Muscle of back (tissue), 3 donors: ENCODE measurements at regions not wholly inside any gene's neighbourhood (a gene's known extent, or its start where the extent isn't known, plus 50 kb on each side); places are given as distances from the start of the nearest gene placed in this dataset.

ENCODE experiments used
- DNase-seq, 3 donors: peaks; one replicate each; pipeline versions ENCODE4 v3.0.0 to v3.0.0-alpha.2; 2013

DNA sequence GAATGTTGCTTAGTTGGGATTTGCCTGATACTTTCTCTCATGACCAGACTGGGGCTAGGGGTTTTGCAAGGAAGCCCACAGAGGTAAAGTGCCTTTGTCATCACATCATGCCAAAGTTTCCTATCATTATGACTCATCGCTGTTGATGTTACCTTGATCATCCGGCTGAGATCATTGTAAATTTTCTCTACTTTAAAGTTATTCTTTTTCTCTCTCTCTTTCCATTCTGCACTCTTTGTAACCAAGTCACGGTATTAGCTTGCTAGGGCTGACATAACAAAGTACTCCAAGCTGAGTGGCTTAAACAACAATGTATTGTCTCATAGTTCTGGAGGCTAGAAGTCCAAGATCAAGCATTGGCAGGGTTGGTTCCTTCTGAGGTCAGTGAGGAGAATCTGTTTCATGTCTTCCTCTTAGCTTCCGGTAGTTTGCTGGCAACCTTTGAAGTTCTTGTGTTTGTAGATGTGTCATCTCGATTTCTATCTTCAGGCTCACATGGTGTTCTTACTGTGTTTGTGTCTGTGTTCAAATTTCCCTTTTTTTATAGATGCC, 113.0 kb downstream of the DTHD1 start:
- no peak for DNase-seq

DNA sequence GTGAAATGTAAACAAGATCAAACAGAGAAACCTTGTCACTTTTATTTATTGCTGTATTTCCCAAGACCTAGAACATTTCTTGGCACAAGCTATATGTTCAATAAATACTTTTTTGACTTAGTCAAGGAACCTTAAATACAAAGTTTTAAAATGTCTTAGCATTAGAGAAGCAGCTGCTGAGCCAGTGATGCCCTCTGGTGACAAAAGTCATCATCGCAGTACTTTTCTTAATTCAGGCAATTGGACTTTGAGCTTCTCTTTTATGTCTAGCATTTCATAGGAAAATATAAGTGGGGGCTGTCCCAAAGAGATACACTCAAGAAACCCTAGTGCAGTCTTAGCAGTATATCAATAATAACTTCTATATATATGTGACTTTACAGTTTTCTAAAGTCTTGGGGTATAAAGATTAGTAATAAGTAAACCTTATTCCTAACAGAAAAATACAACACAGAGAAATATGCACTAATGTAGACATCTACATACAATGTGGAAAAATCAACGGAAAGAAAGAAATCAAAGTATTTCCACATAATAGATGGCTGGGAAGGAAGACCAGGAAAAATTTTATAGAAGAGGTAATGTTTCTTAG, 118.4 kb downstream of the DTHD1 start:
- DNase-seq, result peak in 2 of 3 donors; percentile 18 to 30

DNA sequence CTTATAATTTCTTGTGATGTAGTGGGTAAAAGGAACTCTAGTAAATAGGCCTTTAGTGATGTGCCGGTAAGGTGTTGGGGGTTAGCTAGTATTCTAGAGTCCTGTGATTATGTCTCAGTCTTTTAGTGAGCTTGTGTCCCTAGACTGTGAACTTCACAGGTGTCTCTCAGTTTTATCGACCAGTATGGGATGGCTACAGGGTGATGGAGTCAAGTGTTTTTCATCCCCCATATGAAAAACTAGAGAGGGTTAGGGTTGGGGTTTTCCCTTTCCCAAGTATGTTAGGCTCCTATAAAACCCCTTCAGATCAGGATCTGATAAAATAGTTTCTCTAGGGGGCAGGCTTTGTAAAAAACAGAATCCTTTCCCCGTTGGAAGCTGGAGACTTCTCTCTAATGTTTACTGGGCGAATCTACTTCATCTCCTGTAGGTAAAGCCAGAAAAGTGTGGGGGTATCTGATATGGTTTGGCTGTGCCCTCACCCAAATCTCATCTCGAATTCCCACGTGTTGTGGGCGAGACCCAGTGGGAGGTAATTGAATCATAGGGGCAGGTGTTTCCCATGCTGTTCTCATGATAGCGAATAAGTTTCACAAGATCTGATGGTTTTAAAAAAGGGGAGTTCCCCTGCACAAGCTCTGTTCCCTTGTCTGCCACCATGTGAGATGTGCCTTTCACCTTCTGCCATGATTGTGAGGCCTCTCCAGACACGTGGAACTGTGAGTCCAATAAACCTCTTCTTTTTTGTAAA, 120.8 kb downstream of the DTHD1 start:
- no peak for DNase-seq

DNA sequence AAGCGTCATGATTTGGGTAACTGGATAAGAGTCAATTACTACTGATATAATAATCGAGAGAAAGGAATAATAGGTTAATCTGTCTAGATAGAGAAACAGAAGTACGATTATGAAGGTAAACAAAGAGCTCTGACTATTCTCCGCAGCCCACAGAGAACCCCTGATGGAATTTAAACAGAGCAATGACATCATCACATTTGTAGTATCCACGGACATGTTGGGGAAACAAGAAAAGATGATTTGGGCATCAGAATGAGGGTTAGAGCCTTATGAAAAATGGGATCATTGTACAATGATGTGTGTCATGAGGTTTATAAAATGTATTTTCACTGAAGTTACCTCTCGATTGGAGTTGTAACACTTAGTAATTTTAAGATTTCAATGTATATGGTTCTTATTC, 129.9 kb downstream of the DTHD1 start:
- DNase-seq, result no peak

DNA sequence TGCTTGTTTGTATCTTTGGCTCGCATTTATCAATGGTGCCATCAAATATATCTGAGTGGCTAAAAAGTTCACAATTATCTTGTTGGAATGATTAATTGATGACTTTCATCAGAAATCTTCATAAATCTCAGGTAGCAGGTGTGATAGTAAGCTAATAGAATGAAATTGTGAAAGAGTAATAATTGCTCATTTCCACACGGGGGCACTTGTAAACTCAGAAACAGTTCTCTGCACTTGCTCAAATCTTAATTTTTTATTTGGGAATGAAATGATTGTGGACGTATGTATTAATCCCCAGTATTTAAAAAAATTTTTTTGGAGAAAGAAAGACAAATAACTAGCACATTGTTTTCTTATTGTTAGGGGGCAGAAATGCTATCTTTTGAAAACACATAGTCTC, 132.8 kb downstream of the DTHD1 start:
- no peak for DNase-seq

DNA sequence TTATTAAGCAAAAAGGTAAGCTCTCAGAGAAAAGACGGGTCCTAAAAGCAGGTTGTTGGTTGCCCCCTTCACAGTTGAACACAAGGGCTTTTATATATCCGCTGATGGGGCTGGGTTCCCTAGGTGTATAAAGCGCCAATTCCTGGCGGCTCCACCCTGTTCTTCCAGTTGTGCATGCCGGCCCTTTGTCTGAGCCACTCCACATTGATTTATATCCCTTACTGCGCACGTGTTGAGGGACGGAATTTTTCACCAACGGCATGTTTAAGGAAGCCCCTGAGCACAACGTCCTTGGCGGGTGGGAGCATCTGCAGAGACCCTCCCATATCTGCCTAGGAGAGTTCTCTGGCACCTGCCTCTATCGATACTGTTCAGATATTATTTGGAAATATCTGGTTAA, 135.7 kb downstream of the DTHD1 start:
- no peak for DNase-seq

DNA sequence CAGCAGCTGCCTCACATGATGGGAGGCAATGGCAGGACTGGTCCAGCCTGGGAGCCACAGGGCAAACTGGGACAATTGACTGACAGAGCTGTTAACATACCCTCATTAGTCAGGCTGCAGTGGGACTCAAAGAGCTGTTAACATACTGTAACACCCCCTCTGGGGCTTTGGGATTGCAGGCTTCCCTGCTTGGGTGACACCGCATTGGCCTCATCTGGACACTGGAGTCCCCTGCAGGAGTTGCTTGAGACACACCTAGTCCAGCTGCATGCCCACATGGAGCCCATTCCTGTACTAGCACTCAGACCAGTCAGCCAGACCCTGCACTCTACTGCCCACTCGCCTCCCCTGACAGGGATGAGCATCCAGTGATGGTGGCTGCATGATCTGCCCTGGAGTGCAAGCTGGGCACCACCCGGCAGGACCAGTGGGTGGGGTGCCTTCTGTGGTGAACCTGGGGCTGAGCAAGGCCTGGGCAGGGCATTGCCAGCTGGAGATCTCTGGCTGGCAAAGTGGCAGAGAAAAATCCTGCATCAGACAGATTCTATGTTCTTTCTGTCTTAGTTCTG, 138.8 kb downstream of the DTHD1 start:
- no peak for DNase-seq

DNA sequence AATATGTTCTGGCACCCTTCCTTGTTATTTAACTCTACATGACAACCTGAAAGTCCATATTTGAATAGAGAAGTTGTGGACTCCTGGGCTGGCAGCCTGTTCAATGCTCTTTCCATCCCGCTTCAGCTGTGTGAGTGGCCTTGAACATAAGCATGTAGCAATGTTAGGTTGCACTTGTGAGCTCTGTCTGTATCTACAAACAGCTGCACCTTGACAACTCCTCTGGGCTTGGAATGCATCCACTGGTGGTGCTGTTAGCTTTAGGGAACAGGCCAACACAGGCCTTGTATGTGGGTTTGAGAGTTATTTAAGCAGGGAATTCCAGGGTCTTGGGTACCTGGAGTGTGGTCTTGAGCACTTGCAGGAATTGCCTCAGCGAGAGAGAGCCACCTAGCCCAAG, 141.2 kb downstream of the DTHD1 start:
- DNase-seq, result no peak

DNA sequence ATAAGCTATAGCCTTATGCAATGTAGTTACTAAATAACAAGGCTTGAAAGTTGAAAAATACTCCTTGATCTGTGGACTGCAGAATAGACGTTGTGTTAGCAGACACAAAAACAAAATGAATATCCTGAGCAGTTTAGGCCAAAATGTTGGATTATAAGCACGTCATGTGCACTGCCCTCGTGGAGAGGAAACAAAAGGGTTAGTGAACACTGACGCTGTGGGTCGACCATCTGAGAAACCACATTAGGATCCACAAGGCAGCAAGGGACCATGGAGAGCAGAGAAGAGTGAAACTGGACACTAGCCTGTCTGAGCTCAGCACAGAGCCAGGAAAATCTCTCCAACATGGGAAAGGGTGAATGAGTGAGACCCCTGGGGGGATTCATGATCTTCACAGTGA, 145.3 kb downstream of the DTHD1 start:
- no peak for DNase-seq

DNA sequence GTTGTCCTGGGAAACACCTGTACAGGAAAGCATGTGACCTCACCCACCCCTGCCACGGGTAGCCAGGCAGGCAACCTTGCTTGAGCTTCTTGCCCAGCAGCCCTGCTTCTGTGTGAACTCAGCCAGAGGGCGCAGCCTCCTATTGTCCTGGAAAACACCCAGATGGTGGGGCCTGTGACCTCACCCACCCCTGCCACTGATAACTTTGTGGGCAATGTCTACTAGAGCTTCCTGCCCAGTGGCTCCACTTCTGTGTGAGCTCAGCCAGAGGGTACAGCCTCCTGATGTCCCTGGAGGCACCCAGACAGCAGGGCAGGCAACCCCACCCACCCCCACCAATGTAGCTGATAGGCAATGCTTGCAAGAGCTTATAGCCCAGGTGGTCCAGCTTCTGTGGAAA, 146.3 kb downstream of the DTHD1 start:
- no peak for DNase-seq

DNA sequence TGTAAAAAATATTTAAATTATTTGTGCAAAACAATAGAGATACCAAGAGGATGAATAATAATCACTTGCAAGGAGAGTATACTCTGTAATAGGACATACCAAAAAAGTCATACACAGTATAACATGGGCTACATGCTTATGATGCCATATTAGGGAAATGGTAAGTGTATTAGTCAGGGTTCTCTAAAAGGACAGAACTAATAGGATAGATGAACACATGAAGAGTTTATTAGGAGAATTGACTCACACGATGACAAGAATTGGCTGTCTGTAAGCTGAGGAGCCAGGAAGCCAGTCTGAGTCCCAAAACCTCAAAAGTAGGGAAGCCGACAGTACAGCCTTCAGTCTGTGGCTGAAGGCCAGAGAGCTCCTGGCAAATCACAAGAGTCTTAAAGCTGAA, 151.2 kb downstream of the DTHD1 start:
- peak in 1 of 3 donors; percentile 13 for DNase-seq

DNA sequence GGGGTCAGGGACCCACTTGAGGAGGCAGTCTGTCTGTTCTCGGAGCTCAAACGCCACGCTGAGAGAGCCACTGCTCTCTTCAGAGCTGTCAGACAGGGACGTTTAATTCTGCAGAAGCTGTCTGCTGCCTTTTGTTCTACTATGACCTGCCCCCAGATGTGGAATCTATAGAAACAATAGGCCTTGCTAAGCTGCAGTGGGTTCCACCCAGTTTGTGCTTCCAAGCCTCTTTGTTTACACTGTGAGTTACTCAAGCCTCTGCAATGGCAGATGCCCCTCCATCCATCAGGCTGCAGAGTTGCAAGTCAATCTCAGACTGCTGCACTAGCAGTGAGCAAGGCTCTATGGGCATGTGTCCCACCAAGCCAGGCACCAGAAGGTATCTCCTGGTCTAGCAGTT, 158.1 kb downstream of the DTHD1 start:
- no peak for DNase-seq

DNA sequence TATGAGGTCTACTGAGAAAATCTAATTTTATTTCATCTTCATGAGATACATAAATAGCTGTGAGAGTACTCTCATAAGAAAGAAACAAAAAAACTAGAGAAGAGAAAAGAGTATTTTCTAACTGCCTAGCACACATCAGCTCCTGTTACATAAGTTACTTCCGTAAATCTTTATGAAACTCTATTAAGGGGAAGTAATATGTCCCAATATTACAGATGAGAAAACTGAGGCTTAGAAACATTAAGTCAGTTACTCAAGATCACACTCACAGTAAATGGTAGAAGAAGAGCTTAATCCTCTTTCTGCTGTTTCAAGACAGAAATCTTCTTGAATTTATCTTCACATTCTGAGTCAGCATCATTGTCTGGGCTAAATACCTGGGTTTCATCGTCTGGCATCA, 164.1 kb downstream of the DTHD1 start:
- DNase-seq, result no peak

DNA sequence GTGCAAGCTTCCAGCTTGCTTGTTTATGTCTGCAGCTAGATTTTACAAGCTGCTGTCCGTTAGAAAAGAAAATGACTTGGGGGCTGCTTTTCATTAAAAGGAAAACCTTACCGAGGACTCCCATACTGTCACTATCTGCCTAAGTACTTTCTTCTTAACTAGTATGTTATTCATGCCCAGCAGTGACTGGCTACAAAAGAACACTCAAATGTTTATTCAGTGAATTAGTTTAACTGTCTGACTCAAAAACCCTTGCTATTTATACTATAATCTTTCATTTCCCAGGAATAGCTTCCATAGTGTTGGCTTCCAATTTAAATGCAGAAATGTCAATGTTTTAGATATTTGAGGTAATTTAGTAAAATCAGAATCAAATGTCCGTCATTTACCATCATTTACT, 164.9 kb downstream of the DTHD1 start:
- DNase-seq, result no peak

DNA sequence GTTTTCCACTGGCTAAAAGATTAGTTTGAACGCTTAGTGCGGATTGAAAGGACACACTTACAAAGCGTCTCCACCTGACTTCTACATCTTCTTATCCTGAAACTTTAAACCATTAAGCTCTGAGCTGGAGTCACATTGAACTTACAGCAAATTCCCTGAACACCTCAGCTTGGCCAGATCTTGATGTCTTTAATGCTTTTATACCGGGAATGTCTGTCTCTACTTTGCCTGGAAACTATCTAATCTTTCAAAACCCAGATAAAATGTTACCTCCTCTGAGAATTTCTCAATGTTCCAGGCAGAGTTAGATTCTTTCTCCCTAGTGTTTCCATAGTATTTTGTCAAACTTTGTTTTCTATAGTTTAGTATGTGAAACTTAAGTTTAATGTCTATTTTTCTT, 179.9 kb downstream of the DTHD1 start:
- DNase-seq, result no peak

DNA sequence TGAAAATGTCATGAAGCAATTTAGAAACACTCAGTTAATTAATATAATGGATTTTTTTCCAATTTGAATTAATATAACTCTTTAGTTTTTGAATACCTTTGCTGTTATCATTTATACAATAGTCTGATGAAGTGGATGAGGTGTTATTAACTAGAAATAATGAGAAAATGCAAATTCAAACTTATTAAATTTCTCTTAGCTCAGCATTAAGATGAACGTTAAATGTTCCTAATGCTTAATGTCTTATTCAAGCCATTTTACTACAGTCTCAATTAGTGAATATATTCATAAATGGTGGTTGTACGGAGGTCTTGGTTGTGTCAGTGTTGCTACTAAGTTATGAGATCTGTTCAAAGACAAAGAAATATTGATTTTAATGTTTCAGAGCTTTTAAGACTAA, 186.3 kb downstream of the DTHD1 start:
- DNase-seq, result no peak

DNA sequence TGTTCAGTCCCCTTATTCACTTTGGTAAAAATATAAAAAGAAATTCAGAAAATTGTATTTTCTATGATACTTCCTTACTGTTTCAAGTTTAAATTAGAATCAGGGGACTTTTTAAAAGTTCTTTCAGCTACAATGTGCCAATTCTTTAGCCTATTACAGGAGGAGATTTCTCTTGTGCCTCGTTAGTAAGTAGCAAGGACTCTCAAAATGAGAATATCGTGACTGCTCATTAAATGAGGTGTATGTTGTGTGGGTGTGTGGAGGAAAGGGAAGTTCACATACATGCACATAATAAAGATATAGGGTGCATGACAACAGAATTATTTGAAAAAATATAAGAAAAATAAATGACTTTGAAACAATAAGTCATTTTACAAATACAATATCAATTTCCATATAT, 190.5 kb downstream of the DTHD1 start:
- no peak for DNase-seq

DNA sequence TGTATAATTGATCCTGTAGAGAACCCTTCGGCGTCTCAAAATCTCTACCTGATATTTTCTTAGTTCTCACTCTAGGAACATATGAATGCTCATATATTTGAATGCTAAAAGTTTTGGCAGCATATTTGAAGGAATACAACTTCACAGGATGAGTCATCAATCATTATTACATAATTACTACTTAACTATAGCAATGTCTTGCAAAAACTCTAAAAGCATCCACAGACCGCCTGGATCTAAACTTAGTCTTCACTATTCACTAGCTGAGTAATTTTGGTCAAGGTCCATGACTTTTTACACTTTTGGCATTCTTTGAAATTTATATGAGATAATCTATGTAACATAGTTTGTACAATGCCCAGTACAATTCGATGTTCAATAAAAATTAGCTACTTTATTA, 194.7 kb downstream of the DTHD1 start:
- DNase-seq, result no peak

DNA sequence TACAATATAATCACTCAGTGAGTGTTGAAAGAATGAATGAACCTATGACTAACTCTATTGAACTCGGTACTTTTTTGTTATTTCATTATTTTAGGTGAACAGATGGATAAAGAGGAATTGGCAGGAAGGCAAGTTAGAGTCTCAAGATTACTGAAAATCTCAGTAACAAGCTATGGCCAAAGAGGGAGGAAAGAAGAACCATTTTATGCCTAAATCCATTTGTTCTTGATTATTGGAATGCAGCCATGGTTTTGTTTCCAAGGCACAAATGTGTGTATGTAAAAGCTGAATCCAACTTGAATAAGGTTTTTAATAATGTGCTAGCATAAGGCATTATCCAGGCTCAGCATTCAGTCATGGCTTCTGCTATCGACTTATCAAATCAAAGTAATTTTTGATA, 196.4 kb downstream of the DTHD1 start:
- peak in 2 of 3 donors; percentile 10 to 32 for DNase-seq

DNA sequence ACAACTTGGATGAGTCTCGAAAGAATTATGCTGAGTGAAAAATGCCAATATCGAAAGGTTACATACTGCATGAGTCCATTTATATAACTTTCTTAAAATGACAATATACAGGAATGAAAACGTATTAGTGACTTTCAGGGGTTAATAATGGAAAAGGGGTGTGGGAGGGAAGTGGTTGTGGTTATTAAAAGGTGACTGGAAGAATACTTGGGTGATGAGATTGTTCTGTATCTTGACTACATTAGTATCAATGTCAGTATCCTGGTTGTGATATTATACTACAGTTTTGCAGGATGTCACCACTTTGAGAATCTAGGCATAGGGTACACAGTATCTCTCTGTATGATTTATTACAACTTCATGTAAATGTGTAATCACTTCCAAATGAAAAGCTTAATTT, 204.5 kb downstream of the DTHD1 start:
- no peak for DNase-seq

DNA sequence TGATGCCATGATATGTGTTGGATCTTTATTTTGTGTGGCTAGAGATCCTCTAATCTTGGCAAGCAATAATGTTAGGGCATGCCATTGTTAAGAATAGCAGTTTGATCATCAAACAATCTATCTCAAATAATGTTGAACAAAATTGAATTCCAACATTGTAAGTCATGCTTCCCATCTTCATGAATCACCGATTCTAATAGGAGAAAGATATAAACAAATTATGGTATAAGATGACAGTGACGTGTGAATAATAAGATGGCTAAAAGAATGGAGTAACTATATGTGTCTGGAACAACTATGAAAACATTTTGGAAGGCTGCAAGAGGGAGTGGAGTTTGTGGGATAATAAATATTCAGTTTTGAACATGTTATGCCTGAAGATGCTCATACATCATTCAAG, 208.4 kb downstream of the DTHD1 start:
- DNase-seq, result no peak

DNA sequence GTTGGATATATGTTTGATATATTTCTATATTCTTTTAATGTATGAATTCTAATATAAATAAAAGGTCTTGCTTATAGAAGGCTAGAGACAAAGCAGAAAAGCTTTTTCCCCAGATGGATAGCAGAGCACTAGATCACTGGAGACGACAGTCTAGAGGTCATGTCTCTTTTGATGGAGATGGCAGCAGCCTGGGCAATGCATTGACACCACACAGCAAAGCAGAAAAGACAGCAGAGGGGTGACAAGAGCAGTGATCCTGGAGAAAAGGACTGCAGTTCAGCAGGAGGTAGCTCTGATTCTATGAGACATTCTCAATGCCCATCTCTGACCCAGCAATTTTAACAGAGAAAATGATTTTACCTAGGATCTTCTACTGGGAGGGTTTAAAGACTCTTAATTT, 210.6 kb downstream of the DTHD1 start:
- no peak for DNase-seq

DNA sequence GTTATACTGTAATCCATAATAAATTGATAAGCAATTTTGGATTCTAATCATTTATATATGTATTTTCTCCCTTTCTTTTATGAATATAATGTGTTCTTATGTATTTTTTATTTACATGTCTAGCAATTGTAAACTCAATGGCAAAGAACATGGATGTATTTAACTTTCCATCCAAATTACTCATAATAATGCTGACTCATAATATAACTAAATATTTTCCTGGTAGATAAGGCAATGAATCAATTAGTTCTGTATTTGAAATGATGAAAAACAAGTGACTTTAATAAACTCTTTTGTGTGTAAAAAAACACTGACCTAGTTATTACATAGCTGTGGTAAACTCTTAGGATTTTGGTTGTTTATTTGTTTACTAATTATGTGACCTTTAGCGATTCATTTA, 211.2 kb downstream of the DTHD1 start:
- DNase-seq, result no peak
